Lower leg skin (tissue), 3 donors: ENCODE measurements at regions not wholly inside any gene's neighbourhood (a gene's known extent, or its start where the extent isn't known, plus 50 kb on each side); places are given as distances from the start of the nearest gene placed in this dataset.

Experiments used
- CTCF ChIP-seq, 3 donors: fragments of 450-650 bp; IDR thresholded peaks; one replicate each; pipeline ENCODE4 v1.5.1; 2016; ENCODE audit warnings: antibody characterized with exemption in 3 of 3, mild to moderate bottlenecking in 3 of 3, moderate library complexity in 2 of 3
- POLR2A ChIP-seq, 2 donors: fragments of 450-650 bp; IDR thresholded peaks; one replicate each; pipeline ENCODE4 v1.6.1; 2016 to 2017; ENCODE audit warnings: antibody characterized with exemption in 2 of 2, mild to moderate bottlenecking in 1 of 2, moderate library complexity in 1 of 2

GRCh38 chr22:22375576-22376351, 131.2 kb downstream of the VPREB1 start:
- TF ChIP-seq CTCF (IDR thresholded peaks at IDR 0.05), result no peak
- no peak for TF ChIP-seq POLR2A (IDR thresholded peaks at IDR 0.05)
